ENCODE measurements at regions not wholly inside any gene's neighbourhood (a gene's known extent, or its start where the extent isn't known, plus 50 kb on each side); places are given as distances from the start of the nearest gene placed in this dataset.

DNA sequence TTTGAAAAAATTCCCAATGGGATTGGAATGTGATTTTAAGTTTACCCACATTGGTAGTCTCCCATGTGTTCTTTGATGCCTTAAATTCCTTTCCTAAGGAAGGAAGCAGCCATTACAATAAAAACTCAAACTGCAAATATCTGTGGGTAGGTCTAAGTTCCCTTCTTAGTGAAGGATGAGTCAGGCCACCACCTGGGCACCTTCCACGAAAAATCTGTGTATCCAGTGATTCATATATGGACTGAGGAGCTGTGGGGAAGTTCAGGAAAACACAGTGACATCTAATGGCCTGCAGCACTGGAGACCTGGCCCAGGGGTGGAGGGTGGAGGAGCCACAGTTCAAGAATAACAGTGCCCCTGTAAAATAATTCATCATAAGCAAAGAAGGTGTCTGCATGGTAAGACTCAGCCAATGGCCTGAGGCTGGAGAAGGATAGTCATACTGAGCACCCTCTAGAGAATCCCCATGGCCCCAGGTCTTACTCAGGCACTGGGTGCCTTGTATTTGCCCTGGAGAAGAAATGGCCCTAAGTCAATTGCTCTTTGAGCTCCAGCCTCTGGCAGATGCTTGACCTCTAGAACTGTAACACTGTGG is 248.6 kb downstream of the SP3 start:
- TF ChIP-seq POLR2AphosphoS5 (IDR thresholded peaks at IDR 0.05), result no peak
- TF ChIP-seq, protein P1, sequence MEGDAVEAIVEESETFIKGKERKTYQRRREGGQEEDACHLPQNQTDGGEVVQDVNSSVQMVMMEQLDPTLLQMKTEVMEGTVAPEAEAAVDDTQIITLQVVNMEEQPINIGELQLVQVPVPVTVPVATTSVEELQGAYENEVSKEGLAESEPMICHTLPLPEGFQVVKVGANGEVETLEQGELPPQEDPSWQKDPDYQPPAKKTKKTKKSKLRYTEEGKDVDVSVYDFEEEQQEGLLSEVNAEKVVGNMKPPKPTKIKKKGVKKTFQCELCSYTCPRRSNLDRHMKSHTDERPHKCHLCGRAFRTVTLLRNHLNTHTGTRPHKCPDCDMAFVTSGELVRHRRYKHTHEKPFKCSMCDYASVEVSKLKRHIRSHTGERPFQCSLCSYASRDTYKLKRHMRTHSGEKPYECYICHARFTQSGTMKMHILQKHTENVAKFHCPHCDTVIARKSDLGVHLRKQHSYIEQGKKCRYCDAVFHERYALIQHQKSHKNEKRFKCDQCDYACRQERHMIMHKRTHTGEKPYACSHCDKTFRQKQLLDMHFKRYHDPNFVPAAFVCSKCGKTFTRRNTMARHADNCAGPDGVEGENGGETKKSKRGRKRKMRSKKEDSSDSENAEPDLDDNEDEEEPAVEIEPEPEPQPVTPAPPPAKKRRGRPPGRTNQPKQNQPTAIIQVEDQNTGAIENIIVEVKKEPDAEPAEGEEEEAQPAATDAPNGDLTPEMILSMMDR (IDR thresholded peaks at IDR 0.05), result no peak

All from transverse colon (tissue), 4 donors.